Ascending aorta (tissue), 2 donors: ENCODE measurements at regions not wholly inside any gene's neighbourhood (a gene's known extent, or its start where the extent isn't known, plus 50 kb on each side); places are given as distances from the start of the nearest gene placed in this dataset.

Source experiments
- DNase-seq, 2 donors: peaks; one replicate each; pipeline ENCODE4 v3.0.0-alpha.2; 2019; ENCODE audit warnings: low spot score in 2 of 2
- H3K27ac ChIP-seq, 2 donors: fragments of 200-600 bp; sonication (generic); one replicate each; pipeline ENCODE4 v1.5.1; 2016 to 2017; ENCODE audit warnings: mild to moderate bottlenecking in 1 of 2
- H3K27me3 ChIP-seq: fragments of 200-600 bp; sonication (generic); one replicate; pipeline ENCODE4 v1.5.1; 2017
- H3K36me3 ChIP-seq, 2 donors: fragments of 200-600 bp; sonication (generic); one replicate each; pipeline ENCODE4 v1.5.1; 2016
- H3K4me1 ChIP-seq, 2 donors: fragments of 200-600 bp; sonication (generic); one replicate each; pipeline ENCODE4 v1.5.1; 2016 to 2017; ENCODE audit warnings: mild to moderate bottlenecking in 1 of 2
- H3K4me3 ChIP-seq, 2 donors: fragments of 200-600 bp; sonication (generic); one replicate each; pipeline ENCODE4 v1.5.1; 2016 to 2017; ENCODE audit warnings: mild to moderate bottlenecking in 1 of 2
- H3K9me3 ChIP-seq, 2 donors: fragments of 200-600 bp; sonication (generic); one replicate each; pipeline ENCODE4 v1.5.1; 2016
- intact Hi-C: fragments of 100-400 bp; cut with DNase I; formaldehyde crosslinking; loops from one replicate; pipeline ENCODE4 v1.15.1; 2023
- TF ChIP-seq, protein P1 (sequence below), 3 experiments: fragments of 200-600 bp in 2 of 3; fragments of 450-650 bp in 1 of 3; sonication (generic) in 2 of 3; IDR thresholded peaks; one replicate each; pipeline ENCODE4 v1.5.1; 2016 to 2019; ENCODE audit warnings: antibody characterized with exemption in 3 of 3, mild to moderate bottlenecking in 1 of 3, moderate library complexity in 1 of 3

DNA sequence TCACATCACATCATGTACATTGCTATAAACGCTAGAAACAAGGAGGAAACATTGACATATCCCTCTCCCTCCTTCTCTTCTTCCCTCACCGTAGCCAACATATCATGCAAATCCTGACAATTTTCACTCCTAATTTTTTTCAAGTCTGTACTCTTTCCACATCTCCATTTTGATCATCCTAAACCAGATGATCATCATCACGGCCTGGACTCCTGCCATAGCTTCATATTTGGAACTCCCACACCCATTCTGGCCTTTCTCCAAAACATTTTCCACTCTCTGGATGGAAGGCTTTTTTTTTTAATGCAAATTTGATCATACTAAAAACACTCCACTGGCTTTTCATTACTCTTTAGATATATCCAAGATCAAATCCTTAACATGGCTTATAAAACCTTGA is 248.0 kb upstream of the CNTN3 start:
- Histone ChIP-seq H3K9me3 (no peaks in the 10 kb centered on the region), H3K4me3 (no peak overlapping the region), H3K27me3 (no peaks in the 10 kb centered on the region), H3K36me3 (no peaks in the 10 kb centered on the region), H3K27ac (no peak overlapping the region), H3K4me1 (no peaks in the 10 kb centered on the region)
- intact Hi-C loops: no loop called here
- DNase-seq: no peak
- TF ChIP-seq, protein P1, sequence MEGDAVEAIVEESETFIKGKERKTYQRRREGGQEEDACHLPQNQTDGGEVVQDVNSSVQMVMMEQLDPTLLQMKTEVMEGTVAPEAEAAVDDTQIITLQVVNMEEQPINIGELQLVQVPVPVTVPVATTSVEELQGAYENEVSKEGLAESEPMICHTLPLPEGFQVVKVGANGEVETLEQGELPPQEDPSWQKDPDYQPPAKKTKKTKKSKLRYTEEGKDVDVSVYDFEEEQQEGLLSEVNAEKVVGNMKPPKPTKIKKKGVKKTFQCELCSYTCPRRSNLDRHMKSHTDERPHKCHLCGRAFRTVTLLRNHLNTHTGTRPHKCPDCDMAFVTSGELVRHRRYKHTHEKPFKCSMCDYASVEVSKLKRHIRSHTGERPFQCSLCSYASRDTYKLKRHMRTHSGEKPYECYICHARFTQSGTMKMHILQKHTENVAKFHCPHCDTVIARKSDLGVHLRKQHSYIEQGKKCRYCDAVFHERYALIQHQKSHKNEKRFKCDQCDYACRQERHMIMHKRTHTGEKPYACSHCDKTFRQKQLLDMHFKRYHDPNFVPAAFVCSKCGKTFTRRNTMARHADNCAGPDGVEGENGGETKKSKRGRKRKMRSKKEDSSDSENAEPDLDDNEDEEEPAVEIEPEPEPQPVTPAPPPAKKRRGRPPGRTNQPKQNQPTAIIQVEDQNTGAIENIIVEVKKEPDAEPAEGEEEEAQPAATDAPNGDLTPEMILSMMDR (IDR thresholded peaks at IDR 0.05): no peak

DNA sequence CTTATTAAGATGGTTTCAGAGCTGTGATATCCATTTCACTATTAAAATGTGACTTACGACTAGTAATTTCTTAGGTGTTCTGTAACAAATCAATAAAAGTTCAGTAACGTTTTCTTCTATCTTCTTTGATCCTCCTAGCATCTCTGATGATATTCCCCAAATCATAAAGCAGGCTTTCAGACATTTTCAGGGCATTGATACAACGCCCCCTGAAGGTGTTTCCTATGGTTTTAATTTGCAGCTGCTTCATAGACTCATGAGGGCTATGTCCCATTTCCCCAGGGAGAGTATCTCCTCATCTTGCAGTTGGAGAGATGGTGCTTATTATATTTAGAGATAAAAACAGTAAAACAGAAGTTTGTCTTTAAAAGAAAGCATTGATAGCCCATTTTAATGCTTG is 246.8 kb upstream of the CNTN3 start:
- DNase-seq: no peak
- intact Hi-C loops: no loop called here
- no peak overlapping the region for H3K4me3 ChIP-seq
- no peaks in the 10 kb centered on the region for H3K27me3 ChIP-seq
- H3K27ac ChIP-seq: no peak overlapping the region
- H3K9me3 ChIP-seq: no peaks in the 10 kb centered on the region
- no peaks in the 10 kb centered on the region for H3K36me3 ChIP-seq
- TF ChIP-seq, protein P1 (IDR thresholded peaks at IDR 0.05): no peak
- no peaks in the 10 kb centered on the region for H3K4me1 ChIP-seq

DNA sequence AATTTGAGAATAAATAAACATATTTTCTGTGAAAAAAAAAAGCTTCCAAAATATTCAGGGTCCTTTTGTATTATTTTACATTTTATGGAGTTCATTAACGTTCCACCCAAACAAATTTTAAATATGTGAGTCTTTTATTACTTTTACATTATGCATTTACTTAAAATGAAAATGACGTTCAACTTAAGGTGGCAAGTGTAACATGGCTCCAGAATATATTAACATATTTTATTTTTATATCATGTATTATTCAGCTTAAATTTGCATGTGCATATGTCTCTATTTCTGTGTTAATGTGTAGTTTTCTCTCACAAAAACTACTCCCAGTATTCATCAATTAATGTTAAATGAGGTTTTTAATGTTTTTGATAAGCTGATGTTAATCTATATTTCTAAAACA is 243.6 kb upstream of the CNTN3 start:
- DNase-seq: no peak
- TF ChIP-seq, protein P1 (IDR thresholded peaks at IDR 0.05): no peak
- H3K4me1 ChIP-seq: no peaks in the 10 kb centered on the region
- no peaks in the 10 kb centered on the region for H3K36me3 ChIP-seq
- intact Hi-C loops: no loop called here
- H3K27me3 ChIP-seq: no peaks in the 10 kb centered on the region
- no peaks in the 10 kb centered on the region for H3K9me3 ChIP-seq
- H3K27ac ChIP-seq: no peak overlapping the region
- H3K4me3 ChIP-seq: no peak overlapping the region

DNA sequence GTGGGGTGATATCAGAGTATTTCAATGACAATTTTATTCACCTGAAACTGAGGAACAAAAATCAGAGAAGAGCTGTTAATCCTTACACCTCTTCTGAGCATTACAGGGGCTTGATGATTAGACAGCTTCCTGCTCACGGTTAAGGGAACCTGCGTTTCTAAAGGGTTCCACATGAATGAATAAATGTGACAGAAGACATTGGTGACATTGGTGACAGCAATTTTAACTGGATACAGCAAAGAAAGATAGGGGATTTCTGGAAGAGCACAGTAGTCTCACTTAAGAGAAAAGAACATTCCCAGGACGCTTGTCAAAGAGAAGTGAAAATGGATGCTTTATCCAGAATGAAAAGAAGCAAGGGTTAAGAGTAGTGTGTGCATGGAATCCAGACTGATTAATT is 235.9 kb upstream of the CNTN3 start:
- H3K27ac ChIP-seq: no peak overlapping the region
- H3K4me3 ChIP-seq: no peak overlapping the region
- DNase-seq: no peak
- no peaks in the 10 kb centered on the region for H3K4me1 ChIP-seq
- no peaks in the 10 kb centered on the region for H3K9me3 ChIP-seq
- H3K36me3 ChIP-seq: no peaks in the 10 kb centered on the region
- no peaks in the 10 kb centered on the region for H3K27me3 ChIP-seq
- intact Hi-C loops: no loop called here
- TF ChIP-seq, protein P1 (IDR thresholded peaks at IDR 0.05): no peak

DNA sequence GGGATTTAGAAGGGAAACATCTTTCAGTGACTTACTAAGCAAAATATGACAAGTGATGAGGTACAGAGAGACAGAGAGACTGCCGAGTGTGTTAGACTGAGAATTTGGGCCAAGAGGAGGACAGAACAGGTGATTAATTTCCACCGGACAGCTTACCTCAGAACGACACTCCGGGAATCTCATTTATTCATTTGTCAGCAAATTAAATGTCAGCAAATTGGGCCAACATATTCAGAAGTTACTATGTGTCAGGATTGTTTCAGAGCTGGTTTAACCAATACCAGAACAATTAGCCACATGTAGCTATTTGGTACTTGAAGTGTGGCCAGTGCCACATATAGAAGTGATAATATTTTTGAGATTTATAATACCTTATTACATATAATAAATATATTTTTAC is 232.6 kb upstream of the CNTN3 start:
- TF ChIP-seq, protein P1 (IDR thresholded peaks at IDR 0.05): no peak
- no peak for DNase-seq
- intact Hi-C loops: no loop called here
- Histone ChIP-seq H3K9me3 (no peaks in the 10 kb centered on the region), H3K4me1 (no peaks in the 10 kb centered on the region), H3K27me3 (no peaks in the 10 kb centered on the region), H3K27ac (no peak overlapping the region), H3K36me3 (no peaks in the 10 kb centered on the region), H3K4me3 (no peak overlapping the region)

DNA sequence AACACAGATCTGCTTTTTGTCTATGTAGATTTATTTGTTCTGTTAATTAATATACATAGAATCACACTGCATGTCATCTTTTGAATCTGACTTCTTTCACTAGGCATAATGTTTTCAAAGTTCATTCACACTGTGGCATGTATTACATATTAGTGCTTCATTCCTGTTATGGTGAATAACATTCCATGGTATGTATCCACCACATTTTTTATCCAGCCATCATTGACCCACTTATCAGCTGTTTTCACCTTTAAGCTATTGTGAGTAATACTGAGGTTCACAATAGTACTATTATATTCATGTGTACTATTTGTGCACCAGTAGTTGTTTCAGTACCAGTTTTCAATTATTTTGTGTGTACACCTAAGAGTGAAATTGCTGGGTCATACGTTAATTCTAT is 230.6 kb upstream of the CNTN3 start:
- DNase-seq: no peak
- no peaks in the 10 kb centered on the region for H3K36me3 ChIP-seq
- H3K4me1 ChIP-seq: no peaks in the 10 kb centered on the region
- TF ChIP-seq, protein P1 (IDR thresholded peaks at IDR 0.05): no peak
- H3K27me3 ChIP-seq: no peaks in the 10 kb centered on the region
- H3K9me3 ChIP-seq: no peaks in the 10 kb centered on the region
- intact Hi-C loops: no loop called here
- no peak overlapping the region for H3K27ac ChIP-seq
- no peak overlapping the region for H3K4me3 ChIP-seq
